ENCODE measurements at regions not wholly inside any gene's neighbourhood (a gene's known extent, or its start where the extent isn't known, plus 50 kb on each side); places are given as distances from the start of the nearest gene placed in this dataset.
A peak's percentile ranks its signal among the peaks of the same experiment; 100 is the strongest.

DNA sequence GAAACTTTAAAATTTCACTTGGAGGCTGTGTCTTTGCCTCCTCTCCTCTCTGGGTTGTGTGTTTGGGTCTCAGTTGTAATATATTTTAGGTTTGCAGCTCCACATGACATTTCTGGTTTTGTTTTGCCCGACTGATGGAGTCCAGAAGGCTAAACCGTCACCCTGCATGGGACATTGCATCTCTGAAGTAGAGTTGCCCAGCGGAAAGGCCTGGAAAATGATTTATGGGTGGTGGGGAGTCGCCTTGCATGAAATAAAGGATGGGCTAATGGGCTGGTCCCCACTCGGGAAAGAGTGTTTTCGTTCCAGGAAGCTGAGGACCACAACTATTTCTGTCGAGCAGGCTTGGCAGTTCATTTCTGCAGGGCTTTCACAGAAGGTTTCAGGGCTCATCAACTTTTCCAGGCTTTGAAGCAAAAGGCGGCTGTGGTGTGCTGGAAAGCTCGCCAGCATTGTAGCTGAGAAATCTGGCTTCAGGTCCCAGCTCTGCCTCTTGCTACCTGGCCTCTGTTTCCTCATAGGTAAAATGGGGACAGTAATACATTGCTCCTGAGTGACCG is 74.8 kb upstream of the GSC start:
- Mint-ChIP-seq H3K27ac (peak overlapping the region; percentile 88), H3K27me3 (ENCODE audit: low read depth, poor library complexity) (peaks cover 5% of the 10 kb centered on the region), H3K4me3 (no peak overlapping the region), H3K4me1 (peaks cover 21% of the 10 kb centered on the region), H3K9me3 (peaks cover 6% of the 10 kb centered on the region), H3K36me3 (ENCODE audit: low read depth) (no peaks in the 10 kb centered on the region)
- TF ChIP-seq, protein P1, sequence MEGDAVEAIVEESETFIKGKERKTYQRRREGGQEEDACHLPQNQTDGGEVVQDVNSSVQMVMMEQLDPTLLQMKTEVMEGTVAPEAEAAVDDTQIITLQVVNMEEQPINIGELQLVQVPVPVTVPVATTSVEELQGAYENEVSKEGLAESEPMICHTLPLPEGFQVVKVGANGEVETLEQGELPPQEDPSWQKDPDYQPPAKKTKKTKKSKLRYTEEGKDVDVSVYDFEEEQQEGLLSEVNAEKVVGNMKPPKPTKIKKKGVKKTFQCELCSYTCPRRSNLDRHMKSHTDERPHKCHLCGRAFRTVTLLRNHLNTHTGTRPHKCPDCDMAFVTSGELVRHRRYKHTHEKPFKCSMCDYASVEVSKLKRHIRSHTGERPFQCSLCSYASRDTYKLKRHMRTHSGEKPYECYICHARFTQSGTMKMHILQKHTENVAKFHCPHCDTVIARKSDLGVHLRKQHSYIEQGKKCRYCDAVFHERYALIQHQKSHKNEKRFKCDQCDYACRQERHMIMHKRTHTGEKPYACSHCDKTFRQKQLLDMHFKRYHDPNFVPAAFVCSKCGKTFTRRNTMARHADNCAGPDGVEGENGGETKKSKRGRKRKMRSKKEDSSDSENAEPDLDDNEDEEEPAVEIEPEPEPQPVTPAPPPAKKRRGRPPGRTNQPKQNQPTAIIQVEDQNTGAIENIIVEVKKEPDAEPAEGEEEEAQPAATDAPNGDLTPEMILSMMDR (IDR thresholded peaks at IDR 0.05): no peak
- peak; percentile 16 for DNase-seq

DNA sequence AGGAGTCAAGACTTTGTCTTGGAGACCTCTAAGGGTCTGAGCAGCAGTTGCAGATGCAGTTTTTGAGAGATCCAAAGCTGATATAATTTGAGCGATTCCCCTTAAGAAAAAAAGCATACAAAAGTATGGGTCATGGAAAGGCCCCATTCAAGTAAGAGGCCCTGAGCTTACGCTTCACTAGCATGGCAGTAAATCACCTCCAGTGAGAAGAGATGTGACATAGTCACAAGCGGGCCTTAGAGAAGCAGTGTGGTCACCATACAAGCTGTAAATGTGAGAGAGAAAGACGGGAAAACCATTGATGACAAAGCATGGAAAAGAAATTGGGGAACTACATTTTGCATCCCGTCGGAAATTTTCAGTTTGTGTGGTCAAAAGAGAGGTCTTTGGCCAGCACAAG is 70.6 kb upstream of the GSC start:
- TF ChIP-seq, protein P1 (IDR thresholded peaks at IDR 0.05): no peak
- Mint-ChIP-seq H3K27me3 (ENCODE audit: low read depth, poor library complexity) (peaks cover 3% of the 10 kb centered on the region), H3K4me3 (no peak overlapping the region), H3K4me1 (peaks cover 21% of the 10 kb centered on the region), H3K9me3 (peaks cover 3% of the 10 kb centered on the region), H3K27ac (peak overlapping the region; percentile 6), H3K36me3 (ENCODE audit: low read depth) (no peaks in the 10 kb centered on the region)
- no peak for DNase-seq

DNA sequence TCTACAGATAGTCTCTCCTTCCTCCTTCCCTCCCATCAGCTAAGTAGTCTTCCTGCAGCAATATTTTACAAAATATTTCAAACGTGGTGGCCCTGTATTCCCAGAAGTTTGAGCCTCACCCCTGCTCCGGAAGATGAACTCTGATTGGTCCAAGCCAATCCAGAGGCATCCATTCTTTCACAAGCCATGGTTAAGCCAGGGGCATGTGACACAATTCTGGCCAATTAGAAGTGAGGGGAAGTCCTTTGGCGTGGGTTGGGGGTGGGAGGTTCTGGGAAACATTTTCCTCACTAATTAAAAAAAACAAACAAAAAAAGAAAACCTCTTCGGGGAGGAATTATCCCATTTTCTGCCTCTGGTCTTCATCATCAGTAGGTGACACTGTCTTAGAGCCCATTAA is 69.4 kb upstream of the GSC start:
- peaks cover 3% of the 10 kb centered on the region for H3K27me3 Mint-ChIP-seq (ENCODE audit: low read depth, poor library complexity)
- no peak for DNase-seq
- TF ChIP-seq, protein P1 (IDR thresholded peaks at IDR 0.05): no peak
- no peaks in the 10 kb centered on the region for H3K9me3 Mint-ChIP-seq
- H3K36me3 Mint-ChIP-seq (ENCODE audit: low read depth): no peaks in the 10 kb centered on the region
- no peak overlapping the region for H3K4me3 Mint-ChIP-seq
- H3K27ac Mint-ChIP-seq: no peak overlapping the region
- H3K4me1 Mint-ChIP-seq: peaks cover 12% of the 10 kb centered on the region

GRCh38 chr14:94836849-94837248 is 66.9 kb upstream of the GSC start:
- no peak for DNase-seq
- Mint-ChIP-seq H3K9me3 (no peaks in the 10 kb centered on the region), H3K27me3 (ENCODE audit: low read depth, poor library complexity) (peaks cover 3% of the 10 kb centered on the region), H3K27ac (no peak overlapping the region), H3K4me1 (peaks cover 9% of the 10 kb centered on the region), H3K4me3 (no peak overlapping the region), H3K36me3 (ENCODE audit: low read depth) (no peaks in the 10 kb centered on the region)
- TF ChIP-seq, protein P1 (IDR thresholded peaks at IDR 0.05): no peak

DNA sequence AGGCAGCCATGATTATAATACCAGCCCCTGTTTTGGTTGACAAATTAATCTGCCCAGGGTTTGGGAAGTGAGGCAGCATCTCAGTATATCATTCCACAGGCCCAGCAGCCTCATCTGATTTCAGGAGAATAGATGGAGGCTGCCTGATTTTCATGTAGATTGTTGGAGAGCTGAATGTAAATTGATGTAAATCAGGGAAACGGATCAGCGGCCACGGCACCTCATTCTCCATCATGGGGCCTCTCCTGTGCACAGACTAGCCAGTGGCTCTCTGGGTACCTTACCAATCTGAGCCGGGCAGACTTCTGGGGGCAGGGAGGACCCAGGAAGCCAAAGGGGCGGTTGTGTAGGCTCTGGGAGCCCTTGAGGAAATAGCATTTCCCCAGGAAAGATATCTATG is 63.7 kb upstream of the GSC start:
- TF ChIP-seq, protein P1 (IDR thresholded peaks at IDR 0.05): no peak
- no peak for DNase-seq
- Mint-ChIP-seq H3K4me3 (no peak overlapping the region), H3K4me1 (no peaks in the 10 kb centered on the region), H3K36me3 (ENCODE audit: low read depth) (no peaks in the 10 kb centered on the region), H3K27ac (no peak overlapping the region), H3K27me3 (ENCODE audit: low read depth, poor library complexity) (no peaks in the 10 kb centered on the region), H3K9me3 (no peaks in the 10 kb centered on the region)

- Mint-ChIP-seq H3K27me3 (ENCODE audit: low read depth, poor library complexity) (peaks cover 2% of the 10 kb centered on the region), H3K4me1 (no peaks in the 10 kb centered on the region), H3K27ac (no peak overlapping the region), H3K4me3 (no peak overlapping the region), H3K36me3 (ENCODE audit: low read depth) (no peaks in the 10 kb centered on the region), H3K9me3 (no peaks in the 10 kb centered on the region)
- no peak for DNase-seq
- TF ChIP-seq, protein P1 (IDR thresholded peaks at IDR 0.05): no peak
Measured at GRCh38 chr14:94831085-94831484, 61.2 kb upstream of the GSC start.

All from nephron progenitor cell (in vitro differentiated cells).